ENCODE measurements at regions not wholly inside any gene's neighbourhood (a gene's known extent, or its start where the extent isn't known, plus 50 kb on each side); places are given as distances from the start of the nearest gene placed in this dataset.

DNA sequence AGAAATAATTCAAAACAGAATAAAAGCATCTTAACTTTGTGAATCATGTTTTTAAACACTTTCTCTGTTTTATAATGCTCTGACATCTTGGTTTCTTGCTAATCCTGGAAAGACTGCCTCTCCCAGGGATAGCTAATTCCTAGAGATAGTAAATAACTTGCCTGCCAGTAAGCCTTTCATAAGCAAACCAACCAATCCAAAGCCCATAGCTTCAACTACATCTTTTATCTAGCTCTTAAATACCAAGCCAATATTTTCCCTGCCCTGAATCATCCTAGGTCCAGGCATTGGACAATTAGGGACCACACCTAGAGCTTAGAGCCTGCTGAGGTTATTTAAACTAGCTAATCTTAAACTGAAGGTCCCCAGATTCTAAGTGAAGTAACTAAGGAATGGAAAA lies 223.7 kb upstream of the DIPK2B start:
- H3K56ac ChIP-seq (ENCODE audit: insufficient read length, low read depth, low read length): no peak overlapping the region
- no peaks in the 10 kb centered on the region; the same call in 1 of the 2 replicates for H3K4me1 ChIP-seq (ENCODE audit: insufficient read depth, low read length)
- H2AFZ ChIP-seq (ENCODE audit: low read length): no peak overlapping the region
- H4K91ac ChIP-seq (ENCODE audit: insufficient read length, low read depth, low read length): no peak overlapping the region
- no peak overlapping the region for H3K27ac ChIP-seq (ENCODE audit: insufficient read length, low read depth, low read length)
- no peak overlapping the region for H2BK15ac ChIP-seq (ENCODE audit: low read depth, low read length)
- H3K14ac ChIP-seq (ENCODE audit: insufficient read depth, low read length): no peak overlapping the region
- H3K79me1 ChIP-seq (ENCODE audit: insufficient read depth, low read depth, low read length, poor library complexity, severe bottlenecking): no peaks in the 10 kb centered on the region
- H3K23ac ChIP-seq (ENCODE audit: insufficient read length, low read depth, low read length): no peak overlapping the region
- H3K4me2 ChIP-seq (ENCODE audit: insufficient read depth, insufficient read length, low read length): no peak overlapping the region
- no peak overlapping the region for H4K5ac ChIP-seq (ENCODE audit: insufficient read length, low read depth, low read length)
- no peak overlapping the region for H2BK20ac ChIP-seq (ENCODE audit: low read depth, low read length, poor library complexity, severe bottlenecking)
- Mint-ChIP-seq H3K4me3 (no peak overlapping the region), H3K36me3 (ENCODE audit: insufficient read depth in 1 of 3, low read depth in 3 of 3) (peaks cover 0 to 7% (median 4%) of the 10 kb centered on the region in 3 experiments; a peak in 5 of 7 replicates), H3K27me3 (ENCODE audit: low read depth) (no peaks in the 10 kb centered on the region; the same call in 1 of the 2 replicates), H3K27ac (no peak overlapping the region), H3K9me3 (peaks cover 63 to 65% of the 10 kb centered on the region in 2 experiments), H3K4me1 (peaks cover 7 to 8% of the 10 kb centered on the region in 2 experiments; a peak in 3 of 4 replicates)
- no peak overlapping the region for H4K8ac ChIP-seq (replicated peaks; ENCODE audit: insufficient read length, low read depth, low read length)
- H3T11ph ChIP-seq (ENCODE audit: low read length): no peak overlapping the region
- H2AK5ac ChIP-seq (ENCODE audit: insufficient read length, low read length): no peak overlapping the region
- no peaks in the 10 kb centered on the region for H3K27me3 ChIP-seq (ENCODE audit: insufficient read depth, low read length)
- H3K9me3 ChIP-seq (ENCODE audit: control insufficient read depth, low read depth, low read length): no peaks in the 10 kb centered on the region
- H3K23me2 ChIP-seq (ENCODE audit: insufficient read length, low read depth, low read length, poor library complexity, severe bottlenecking): no peaks in the 10 kb centered on the region
- no peak overlapping the region for H3K4ac ChIP-seq (ENCODE audit: low read depth, low read length)
- no peak for TF ChIP-seq CTCF (conservative IDR thresholded peaks at IDR 0.05)
- no peak overlapping the region for H2BK5ac ChIP-seq (ENCODE audit: insufficient read length, low read length)
- no peak overlapping the region for H2BK12ac ChIP-seq (ENCODE audit: insufficient read length, low read depth, low read length)
- H4K20me1 ChIP-seq (ENCODE audit: control insufficient read depth, insufficient read depth, insufficient read length): no peaks in the 10 kb centered on the region
- H3K79me2 ChIP-seq (ENCODE audit: insufficient read depth, low read length): no peaks in the 10 kb centered on the region
- H3K9ac ChIP-seq (ENCODE audit: extremely low read depth, insufficient read length, low read length): no peak overlapping the region
- no peak overlapping the region for H2BK120ac ChIP-seq (ENCODE audit: low read depth, low read length, poor library complexity, severe bottlenecking)
- DNase-seq: no peak
- H3K18ac ChIP-seq (ENCODE audit: insufficient read length, low read depth, low read length): no peak overlapping the region
